ENCODE measurements at regions not wholly inside any gene's neighbourhood (a gene's known extent, or its start where the extent isn't known, plus 50 kb on each side); places are given as distances from the start of the nearest gene placed in this dataset.

DNA sequence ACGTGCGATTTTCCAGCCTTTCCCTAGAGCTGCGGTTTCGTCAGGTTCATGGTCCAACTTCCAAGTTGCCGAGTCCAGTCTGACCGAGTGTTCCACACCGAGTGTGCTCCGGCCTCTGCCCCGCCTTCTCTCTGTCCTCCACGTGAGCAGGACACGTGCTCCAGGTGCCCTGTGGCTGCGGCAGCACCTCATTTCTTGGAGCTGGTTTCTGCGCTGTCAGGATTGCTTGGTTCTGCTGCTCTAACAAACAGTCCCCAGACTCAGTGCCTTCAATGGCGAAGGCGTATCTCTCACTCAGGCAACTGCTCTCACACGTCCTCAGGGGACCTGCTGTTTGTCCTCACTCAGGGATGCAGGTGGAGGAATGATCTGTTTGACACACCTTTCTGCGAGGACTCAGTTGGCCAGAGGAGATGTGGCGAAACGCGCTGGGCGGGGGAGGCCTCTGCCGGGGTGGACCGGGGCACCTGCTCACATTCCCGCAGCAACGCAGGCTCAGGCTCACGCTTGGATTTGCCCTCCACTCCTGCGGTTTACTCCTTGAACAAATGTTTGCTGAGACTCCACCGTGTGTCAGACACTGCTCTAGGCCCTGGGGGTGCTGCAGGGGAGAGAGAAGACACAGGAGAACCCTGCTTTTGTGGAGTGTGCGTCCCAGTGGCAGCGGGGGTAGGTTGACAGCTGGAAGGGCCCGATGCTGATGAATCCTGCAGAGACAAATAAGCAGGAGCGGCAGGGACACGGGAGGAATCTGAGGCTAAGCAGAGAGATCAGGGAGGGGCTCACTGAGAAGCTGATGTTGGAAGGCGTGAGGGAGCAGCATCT is 63.4 kb upstream of the FBRSL1 start:
- DNase-seq (ENCODE audit: low read depth in 2 of 2), result no peak

DNA sequence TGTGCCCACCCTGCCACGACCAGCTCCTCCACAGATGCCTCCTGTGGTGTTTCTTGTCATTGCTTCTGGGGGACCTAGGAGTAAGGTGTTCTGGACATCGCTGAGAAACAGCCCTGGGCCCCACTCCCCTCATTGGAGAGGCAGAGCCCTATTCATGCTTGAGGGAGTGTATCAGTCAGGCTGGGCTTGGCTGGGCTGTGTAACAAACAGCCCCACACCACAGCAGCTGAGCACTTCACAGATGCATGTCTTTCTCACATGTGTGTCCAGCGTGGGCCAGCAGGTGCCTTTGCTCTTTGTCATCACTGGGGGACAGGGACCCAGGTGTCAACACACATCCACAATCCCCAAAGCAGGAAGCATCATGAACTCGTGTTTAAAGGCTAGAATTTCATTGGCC is 65.1 kb upstream of the FBRSL1 start:
- DNase-seq (ENCODE audit: low read depth in 2 of 2), result no peak

DNA sequence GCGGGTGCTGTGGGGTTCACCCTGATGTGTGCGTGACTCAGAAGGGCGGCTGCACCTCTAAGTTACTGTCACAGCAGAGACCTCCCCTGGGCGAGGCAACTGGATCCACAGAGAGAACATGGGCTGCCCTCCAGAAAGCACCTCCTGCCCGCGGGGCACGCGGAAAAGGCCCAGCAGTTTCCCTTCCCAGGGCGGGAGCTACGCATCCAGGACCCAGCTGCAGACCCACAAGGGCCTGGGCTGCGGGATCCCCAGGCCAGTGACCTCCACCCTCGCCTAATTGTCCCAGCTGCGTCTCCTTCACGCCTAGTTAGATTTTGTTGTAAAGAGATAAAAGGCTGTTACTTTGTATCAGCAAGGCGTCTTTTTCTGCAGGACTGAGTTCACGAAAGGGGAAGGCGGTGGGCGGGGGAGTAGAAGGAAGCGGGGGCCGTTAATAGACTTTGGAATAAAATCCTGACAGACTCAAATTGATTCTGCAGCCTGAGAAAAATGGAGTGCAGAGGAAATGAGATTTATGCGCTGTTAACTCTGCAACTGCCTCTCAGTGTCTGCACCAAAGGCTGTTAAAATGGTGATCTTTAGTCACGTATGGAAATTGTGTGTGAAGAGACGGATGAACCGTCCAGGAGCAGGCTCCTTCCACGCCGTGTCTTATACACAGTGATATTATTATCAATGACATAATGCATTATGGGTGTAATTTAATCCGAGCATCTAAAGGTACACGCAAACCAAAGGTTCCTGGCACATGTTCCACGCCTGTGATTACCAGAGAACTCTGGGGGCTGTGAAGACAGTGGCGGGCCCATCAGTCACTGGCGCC is 65.9 kb upstream of the FBRSL1 start:
- no peak for DNase-seq (ENCODE audit: low read depth in 2 of 2)

DNA sequence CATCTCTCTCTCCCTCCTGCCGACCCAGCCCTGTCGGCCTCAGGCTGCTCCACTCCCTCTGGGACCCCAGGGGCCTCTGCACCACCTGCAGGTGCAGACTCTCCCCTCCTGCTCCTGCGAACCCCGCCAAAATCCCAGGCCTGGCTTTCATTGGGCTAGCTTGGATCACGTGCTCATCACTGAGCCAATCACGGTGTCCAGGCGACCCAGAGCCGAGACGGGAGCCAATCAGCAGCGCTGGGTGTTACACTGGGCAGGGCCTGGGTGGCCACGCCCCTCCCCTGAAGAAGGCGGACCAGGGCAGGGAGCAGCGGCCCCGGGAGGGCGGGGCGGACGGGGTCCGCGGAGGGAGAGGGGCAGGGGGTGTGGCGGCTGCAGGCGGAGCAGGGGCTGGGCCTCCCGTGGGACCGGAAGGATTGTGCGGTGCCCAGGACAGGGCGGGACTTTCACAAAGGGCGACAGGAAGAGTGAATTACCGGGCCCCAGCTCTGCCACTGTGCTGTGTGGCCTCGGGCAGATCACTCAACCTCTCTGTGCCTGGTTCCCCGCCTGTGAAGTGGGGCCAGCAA is 66.6 kb upstream of the FBRSL1 start:
- no peak for DNase-seq (ENCODE audit: low read depth in 2 of 2)

DNA sequence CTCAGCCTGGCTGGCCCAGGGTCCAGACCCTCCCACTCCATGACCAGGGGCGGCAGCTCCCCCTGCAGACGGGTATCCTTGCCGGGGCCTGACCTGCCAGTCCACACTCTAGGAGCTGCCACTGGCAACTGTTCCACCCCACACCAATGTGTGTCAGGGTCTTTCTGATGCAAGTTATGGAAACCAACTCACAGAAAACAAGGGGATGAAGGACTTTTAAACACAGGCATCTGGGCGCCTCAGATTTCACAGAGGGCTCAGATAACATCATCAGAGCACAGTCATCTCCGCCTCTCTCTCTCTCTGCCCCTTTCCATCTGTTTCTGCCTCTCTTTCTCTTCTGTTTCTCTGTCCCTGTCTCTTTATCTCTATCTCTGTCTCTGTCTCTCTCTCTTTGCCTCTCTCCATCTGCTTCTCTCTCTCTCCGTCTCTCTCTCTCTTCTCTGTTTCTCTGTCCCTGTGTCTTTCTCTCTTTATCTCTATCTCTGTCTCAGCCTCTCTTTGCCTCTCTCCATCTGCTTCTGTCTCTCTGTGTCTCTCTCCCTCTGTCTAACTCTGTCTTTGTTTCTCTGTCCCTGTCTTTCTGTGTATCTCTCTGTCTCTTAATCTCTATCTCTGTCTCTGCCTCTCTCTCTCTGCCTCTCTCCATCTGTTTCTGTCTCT is 67.4 kb upstream of the FBRSL1 start:
- DNase-seq (ENCODE audit: low read depth in 2 of 2), result no peak

DNA sequence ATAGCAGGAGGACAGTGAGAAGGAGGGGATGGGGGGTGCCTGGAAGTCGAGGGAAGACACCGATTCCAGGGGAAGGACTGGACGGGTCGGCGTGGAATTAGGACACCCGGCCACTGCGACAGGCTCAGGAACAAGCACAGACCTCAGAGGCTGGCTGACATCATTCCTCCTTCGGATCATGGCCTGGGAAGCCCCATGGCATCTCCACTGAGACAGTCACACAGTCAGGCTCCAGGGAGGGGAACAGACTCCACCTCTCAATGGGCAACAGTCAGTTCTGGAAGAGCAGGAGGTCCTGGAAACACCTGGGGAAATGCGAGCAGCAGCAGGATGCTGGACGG is 67.9 kb upstream of the FBRSL1 start:
- no peak for DNase-seq (ENCODE audit: low read depth in 2 of 2)

DNA sequence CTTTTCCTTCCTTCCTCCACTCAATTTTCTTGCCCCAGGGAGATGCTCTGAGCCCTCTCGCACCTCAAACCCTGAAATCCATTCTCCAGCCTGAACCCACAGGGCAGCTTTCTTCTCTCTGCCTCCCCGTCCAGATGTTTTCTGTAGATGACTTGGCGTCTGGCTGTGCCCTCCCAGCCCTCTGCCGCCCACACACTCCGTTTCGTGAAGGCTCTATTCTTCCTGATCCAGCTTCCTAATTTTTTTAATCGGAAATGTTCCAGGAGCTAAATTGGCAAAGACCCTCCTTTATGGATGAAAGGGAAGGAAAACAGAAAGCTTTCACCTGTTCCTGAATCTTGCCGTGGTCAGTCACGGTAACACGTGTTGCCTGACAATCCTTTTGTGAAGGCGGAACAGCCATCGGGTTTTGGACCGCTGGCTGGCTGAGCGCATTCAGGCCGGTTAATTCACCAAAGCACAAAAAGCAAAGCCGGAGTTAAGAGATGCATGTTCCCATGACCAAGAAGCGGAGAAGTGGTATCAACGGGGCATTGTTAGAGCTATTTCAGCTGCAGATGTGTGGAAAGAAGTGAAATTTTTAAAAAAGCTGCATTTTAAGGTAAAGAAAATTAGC is 70.2 kb upstream of the FBRSL1 start:
- DNase-seq (ENCODE audit: low read depth in 2 of 2), result no peak

DNA sequence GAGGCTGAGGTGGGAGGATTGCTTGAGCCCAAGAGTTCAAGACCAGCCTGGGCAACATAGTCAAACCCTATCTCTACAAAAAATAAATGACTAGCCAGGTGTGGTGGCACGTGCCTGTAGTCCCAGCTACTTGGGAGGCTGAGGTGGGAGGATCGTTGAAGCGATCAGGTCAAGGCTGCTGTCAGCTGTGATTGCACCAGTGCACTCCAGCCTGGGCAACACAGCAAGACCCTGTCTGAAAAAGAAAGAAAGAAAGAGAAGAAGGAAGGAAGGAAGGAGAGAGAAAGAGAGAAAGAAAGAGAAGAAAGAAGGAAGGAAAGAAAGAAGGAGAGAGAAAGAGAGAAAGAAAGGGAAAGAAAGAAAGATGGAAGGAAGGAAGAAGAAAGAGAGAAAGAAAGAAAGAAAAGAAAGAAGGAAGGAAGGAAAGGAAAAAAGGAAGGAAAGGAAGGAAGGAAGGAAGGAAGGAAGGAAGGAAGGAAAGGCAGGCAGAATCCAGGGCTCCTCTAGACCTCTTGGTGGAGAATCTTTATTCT is 71.5 kb upstream of the FBRSL1 start:
- DNase-seq (ENCODE audit: low read depth in 2 of 2), result no peak

DNA sequence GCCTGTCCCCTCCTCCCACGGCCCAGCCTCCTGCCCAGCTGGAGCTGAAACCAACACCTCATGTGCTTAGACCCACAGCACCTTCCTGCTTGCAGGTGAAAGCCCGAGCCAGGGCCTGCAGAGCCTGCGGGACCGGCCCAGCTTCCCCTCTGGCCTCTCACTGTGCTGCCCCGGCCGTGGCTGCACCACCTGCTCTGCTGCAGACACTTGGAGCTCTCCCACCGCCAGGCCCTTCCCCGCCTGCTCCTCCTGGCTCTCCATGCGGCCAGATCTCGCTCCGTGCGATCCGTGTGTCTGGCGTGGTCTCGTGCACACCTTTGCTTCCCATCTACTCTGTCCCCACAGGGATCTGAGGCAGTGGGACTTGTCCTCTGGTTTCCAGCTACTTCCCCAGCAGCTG is 72.2 kb upstream of the FBRSL1 start:
- no peak for DNase-seq (ENCODE audit: low read depth in 2 of 2)

DNA sequence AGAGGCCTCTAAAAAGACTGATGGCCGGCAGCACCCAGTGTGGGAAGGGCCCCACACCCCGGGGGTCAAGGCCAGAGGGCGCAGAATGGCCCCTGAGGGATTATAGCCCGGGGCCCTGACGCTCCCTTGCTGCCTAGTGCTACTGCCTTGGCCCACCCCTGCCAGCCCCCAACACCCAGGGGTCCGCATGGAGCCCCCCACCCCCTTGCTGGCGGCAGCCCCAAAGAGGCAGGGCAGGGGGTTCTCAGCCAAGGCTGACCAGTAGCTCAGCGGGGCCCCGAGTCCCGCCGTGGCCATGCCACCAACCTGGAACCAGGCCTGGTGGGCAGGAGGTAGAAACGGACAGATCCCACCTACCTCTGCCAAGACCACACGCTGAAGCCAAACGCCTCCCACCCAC is 73.1 kb upstream of the FBRSL1 start:
- DNase-seq (ENCODE audit: low read depth in 2 of 2), result no peak

DNA sequence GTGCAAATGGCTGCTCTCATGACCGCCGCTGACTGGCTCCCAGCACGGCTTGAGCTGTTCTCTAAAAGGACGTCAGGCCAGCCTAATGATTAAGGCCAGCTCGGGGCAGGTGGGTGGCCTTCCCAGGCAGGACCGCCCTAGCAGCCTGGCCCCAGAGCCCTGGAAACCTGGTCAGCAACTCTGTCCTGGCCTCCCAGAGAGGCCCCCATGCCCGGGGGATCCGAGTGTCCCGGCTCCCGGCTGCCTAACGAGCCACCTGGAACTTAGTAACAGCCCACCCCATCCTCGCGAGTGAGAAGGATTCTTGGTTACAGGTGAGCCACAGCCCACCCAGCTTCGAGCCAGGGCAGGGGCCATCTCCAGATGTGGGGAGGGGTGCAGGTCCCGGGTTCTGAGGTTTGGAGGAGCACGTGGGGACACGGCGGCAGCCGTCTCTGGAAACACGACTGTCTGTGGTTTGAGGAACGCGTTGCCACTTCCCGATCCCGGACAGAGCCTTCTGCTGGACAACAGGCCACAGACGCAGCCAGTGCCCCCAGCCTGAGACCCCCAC is 73.8 kb upstream of the FBRSL1 start:
- DNase-seq (ENCODE audit: low read depth in 2 of 2), result no peak

DNA sequence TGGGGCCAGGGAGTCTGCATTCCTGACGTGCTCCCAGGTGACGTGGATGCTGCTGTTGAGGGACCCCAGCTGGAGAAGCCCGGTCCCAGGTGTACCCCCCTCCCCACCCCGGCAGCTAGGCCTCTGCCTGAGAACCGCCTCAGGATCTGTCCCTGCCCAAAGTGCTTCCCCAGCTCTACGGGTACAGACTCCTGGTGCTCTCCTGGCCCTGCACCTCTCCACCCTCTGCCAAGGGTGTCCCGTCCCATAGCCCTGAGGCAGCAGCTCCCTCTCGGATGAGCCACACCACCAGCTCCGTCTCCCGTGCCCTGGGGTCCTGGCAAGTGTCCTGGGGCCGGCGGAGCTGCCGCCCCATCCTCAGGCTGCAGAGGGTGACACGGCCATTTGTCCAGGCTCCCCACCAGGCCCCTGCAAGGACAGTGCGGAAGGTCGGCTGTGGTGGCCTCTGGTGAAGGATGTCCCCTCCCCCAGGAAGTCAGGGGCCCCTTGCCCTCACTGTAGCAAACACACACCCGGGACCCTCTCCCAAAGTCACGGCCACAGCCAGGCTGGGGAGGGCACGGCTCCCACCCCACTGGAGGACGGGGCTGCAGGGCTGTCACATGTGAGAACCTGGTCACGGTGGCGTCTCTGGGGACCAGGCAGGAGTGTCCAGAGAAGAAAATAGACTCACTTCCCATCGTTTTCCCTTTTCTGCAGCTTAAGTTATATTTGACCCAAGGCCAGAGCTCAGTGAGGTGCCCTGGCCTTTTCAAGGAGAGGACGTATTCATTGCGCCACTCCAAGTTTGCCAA is 74.4 kb upstream of the FBRSL1 start:
- no peak for DNase-seq (ENCODE audit: low read depth in 2 of 2)

DNA sequence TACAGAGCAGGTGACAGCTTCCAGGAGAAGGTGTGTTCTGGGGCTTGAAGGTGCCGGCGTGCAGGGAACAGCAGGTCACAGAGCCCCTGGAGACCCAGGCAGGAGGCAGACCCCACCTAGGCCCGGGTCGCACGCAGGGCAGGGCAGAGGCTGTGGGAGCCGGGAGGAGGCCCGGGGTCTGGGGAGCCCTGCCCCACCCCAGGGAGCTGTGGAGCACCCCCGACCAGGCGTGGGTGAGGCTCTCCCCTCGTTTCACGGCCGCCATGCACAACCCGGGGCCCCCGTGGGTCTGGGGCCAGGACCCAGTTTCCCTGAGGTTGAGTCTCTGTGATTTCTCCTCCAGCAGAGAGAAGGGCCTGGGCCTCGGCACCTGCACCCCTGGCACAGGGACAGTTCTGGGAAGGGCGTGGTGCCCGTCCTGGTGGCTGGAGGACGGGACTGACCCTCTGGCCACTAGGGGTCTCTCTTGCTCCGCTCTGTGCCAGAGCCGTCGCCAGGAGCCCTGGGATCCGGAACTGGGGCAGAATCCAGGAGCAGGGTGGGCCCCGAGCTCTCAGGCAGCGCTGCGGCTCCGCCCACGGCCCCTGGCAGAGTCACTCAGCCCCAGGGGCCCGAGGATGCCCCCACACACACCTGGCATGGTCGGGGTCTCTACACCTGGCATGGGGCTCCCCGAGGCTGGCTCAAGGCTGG is 75.2 kb upstream of the FBRSL1 start:
- DNase-seq (ENCODE audit: low read depth in 2 of 2), result peak; percentile 33 to 34

DNA sequence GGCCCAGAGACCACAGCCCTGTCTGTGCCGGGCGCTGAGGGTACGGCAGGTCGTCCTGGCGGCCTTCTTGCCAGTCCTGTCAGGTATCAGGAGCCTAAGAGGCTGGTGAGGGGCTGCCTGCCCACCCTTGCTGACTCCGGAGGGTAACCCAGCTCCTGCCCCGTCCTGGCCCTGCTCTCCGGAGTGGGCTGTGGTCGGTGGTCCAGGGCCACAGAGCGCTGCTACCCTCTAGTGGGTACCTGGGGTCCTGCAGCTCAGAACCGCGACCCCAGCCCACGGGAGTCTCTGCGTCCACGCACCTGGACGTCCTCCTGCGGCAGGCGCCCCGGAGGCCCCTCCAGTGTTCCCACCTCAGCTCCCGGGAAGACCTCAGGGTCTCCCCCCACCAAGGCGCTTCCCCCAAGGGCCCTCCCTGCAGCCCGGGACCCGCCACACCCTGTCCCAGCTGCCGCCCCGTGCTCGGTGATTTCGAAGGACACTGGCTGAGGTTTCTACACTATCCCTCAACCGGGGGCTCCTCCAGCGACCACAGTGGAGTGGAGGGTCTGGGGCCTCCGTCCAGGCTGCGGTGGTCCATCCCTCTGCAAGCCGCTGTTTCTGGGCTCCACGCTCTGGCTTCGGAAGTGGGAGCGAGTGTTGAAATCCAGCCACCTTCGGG is 75.9 kb upstream of the FBRSL1 start:
- DNase-seq (ENCODE audit: low read depth in 2 of 2), result no peak

DNA sequence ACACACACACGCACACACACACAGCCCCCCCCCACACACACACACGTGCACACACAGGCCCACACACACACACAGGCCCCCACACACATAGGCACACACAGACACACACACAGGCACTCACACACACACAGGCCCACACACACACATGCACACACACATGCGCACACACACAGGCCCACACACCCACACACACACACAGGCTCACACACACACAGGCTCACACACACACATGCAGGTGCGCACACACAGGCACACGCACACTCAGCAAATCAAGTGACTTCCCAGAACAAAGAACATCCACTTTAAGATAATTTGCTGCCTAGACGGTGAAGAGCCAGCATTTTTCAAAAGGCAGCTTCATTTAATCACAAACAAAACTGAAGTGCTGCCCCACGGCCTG is 78.5 kb upstream of the FBRSL1 start:
- DNase-seq (ENCODE audit: low read depth in 2 of 2), result no peak

DNA sequence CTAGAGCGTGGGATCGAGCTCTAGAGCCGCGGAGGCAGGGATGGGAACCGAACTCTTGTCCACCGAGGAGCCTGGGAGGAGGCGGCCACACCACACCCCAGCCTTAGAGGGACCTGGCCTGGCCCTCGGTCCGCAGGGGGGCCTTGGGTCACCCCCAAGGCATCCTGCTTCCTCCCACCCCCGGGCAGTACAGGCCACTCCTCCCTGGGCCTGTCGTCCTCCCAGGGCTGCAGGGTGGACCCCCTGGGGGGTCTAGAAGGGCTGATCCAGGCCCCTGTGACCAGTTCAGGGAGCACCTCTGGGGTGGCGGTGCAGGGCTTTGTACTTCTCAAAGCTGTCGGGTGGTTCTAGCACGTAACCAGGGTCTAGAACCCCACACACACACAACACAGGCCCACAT is 79.1 kb upstream of the FBRSL1 start:
- DNase-seq (ENCODE audit: low read depth in 2 of 2), result no peak

DNA sequence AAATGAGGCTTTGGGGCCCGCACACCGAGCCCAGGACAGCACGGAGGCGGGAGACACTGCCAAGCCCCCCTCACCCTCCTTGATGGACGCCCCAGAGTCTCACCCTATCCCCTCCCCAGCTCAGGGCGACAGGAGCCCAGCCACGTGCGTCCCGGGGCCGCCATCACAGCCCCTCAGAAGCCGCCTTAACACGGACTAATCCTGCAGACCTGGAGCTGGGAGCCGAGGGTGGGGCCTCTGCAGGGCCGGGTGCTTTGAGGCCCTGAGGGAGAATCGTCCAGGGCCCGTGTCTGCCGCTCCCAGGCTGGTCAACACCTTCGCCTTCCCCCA is 79.7 kb upstream of the FBRSL1 start:
- DNase-seq (ENCODE audit: low read depth in 2 of 2), result no peak

DNA sequence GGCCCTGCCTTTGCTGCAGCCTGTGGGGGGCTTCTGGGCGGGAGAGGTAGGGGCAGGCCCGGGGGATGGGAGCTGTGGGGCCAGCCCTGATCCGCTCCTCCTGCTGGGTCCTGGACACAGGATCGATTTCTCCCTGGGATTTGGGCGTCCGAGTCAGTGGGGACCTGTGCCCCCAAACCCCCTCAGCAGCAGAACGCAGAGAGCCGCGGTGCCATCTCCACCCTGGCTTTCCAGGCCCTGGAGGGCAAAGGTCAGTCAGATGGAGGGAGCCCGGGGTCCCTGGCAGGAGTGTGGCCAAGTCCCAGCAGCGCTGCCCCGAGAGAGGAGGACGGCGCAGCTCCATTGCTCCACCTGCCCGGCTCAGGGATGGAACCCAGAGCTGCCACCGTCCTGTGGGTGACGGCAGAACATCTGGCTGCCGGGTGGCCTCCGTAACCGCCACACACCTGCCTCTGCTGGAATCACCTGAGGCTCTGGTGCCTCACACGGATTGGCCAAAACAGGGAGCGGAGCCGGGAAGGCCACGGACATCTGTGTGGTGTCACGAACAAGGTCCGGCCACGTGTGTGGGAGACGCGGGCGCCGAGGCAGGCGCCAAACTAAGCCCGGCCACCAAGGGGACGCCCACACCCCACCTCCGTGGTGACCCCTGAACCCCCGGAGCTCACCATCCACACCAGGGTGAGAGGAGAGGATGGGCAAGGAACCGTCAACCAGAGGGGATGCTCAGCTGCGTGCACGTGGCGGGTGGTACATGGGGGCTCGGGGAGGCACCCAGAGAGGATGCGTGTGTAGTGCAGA is 80.3 kb upstream of the FBRSL1 start:
- no peak for DNase-seq (ENCODE audit: low read depth in 2 of 2)

Data from stimulated activated CD8-positive, alpha-beta memory T cell treated with anti-CD3 and anti-CD28 coated beads, Interleukin-15, amount 100 ng/mL, for 4 hours (primary cell).